Neural cell (in vitro differentiated cells): ENCODE measurements at regions not wholly inside any gene's neighbourhood (a gene's known extent, or its start where the extent isn't known, plus 50 kb on each side); places are given as distances from the start of the nearest gene placed in this dataset.

Experiments
- CTCF ChIP-seq: fragments of 450-650 bp; IDR thresholded peaks from 2 replicates; pipeline ENCODE4 v1.5.1; 2014; ENCODE audit warnings: antibody characterized with exemption, mild to moderate bottlenecking, moderate library complexity; ENCODE audit not compliant: poor library complexity, severe bottlenecking
- EP300 ChIP-seq: fragments of 450-650 bp; conservative IDR thresholded peaks from 2 replicates; pipeline ENCODE4 v1.6.1; 2014; ENCODE audit warnings: antibody characterized with exemption, mild to moderate bottlenecking, moderate library complexity; ENCODE audit not compliant: poor library complexity, severe bottlenecking
- EZH2 ChIP-seq: fragments of 200-600, 300-800 bp; shearing (Covaris generic), sonication (generic); IDR thresholded peaks from 2 replicates; pipeline ENCODE4 v1.6.1; 2014; ENCODE audit warnings: antibody characterized with exemption, low read length, borderline replicate concordance, mild to moderate bottlenecking; ENCODE audit not compliant: insufficient read depth, poor library complexity, severe bottlenecking
- POLR2AphosphoS5 ChIP-seq: IDR thresholded peaks from 2 replicates; pipeline ENCODE4 v1.6.1; 2012
- RAD21 ChIP-seq: fragments of 450-650 bp; conservative IDR thresholded peaks from 2 replicates; pipeline ENCODE4 v1.6.1; 2014; ENCODE audit warnings: antibody characterized with exemption, mild to moderate bottlenecking, moderate library complexity
- REST ChIP-seq: IDR thresholded peaks from 2 replicates; pipeline ENCODE4 v1.6.1; 2012; ENCODE audit warnings: borderline replicate concordance
- SMC3 ChIP-seq: fragments of 450-650 bp; conservative IDR thresholded peaks from 2 replicates; pipeline ENCODE4 v1.6.1; 2014; ENCODE audit warnings: antibody characterized with exemption, mild to moderate bottlenecking, moderate library complexity; ENCODE audit not compliant: poor library complexity
- TAF1 ChIP-seq: IDR thresholded peaks from 2 replicates; pipeline ENCODE4 v1.6.1; 2012; ENCODE audit warnings: low read depth

GRCh38 chr22:27576413-27576812, 225.1 kb downstream of the MN1 start:
- TF ChIP-seq EP300: no peak
- no peak for TF ChIP-seq CTCF
- TF ChIP-seq POLR2AphosphoS5: no peak
- no peak for TF ChIP-seq TAF1
- TF ChIP-seq EZH2: no peak
- no peak for TF ChIP-seq RAD21
- no peak for TF ChIP-seq SMC3
- no peak for TF ChIP-seq REST
